Fibroblast of the aortic adventitia (primary cell): ENCODE measurements at regions not wholly inside any gene's neighbourhood (a gene's known extent, or its start where the extent isn't known, plus 50 kb on each side); places are given as distances from the start of the nearest gene placed in this dataset.

Source experiments
- DNase-seq: peaks from one replicate; pipeline ENCODE4 v3.0.0-alpha.2; 2010; ENCODE audit warnings: low read depth
- H3K4me3 ChIP-seq: 2 replicates; pipeline ENCODE4 v1.5.1; 2011; ENCODE audit warnings: low read depth, mild to moderate bottlenecking, control low read depth, low read length, moderate library complexity
- TF ChIP-seq, protein P1 (sequence below): IDR thresholded peaks from 2 replicates; pipeline ENCODE4 v1.5.1; 2011; ENCODE audit warnings: mild to moderate bottlenecking, low read length, control low read depth, inconsistent platforms; ENCODE audit not compliant: insufficient read depth

- DNase-seq = no peak
- H3K4me3 ChIP-seq = no peak overlapping the region
- TF ChIP-seq, protein P1, sequence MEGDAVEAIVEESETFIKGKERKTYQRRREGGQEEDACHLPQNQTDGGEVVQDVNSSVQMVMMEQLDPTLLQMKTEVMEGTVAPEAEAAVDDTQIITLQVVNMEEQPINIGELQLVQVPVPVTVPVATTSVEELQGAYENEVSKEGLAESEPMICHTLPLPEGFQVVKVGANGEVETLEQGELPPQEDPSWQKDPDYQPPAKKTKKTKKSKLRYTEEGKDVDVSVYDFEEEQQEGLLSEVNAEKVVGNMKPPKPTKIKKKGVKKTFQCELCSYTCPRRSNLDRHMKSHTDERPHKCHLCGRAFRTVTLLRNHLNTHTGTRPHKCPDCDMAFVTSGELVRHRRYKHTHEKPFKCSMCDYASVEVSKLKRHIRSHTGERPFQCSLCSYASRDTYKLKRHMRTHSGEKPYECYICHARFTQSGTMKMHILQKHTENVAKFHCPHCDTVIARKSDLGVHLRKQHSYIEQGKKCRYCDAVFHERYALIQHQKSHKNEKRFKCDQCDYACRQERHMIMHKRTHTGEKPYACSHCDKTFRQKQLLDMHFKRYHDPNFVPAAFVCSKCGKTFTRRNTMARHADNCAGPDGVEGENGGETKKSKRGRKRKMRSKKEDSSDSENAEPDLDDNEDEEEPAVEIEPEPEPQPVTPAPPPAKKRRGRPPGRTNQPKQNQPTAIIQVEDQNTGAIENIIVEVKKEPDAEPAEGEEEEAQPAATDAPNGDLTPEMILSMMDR = no peak
Measured at GRCh38 chr22:49034836-49035817, 792.5 kb downstream of the BRD1 start.

DNA sequence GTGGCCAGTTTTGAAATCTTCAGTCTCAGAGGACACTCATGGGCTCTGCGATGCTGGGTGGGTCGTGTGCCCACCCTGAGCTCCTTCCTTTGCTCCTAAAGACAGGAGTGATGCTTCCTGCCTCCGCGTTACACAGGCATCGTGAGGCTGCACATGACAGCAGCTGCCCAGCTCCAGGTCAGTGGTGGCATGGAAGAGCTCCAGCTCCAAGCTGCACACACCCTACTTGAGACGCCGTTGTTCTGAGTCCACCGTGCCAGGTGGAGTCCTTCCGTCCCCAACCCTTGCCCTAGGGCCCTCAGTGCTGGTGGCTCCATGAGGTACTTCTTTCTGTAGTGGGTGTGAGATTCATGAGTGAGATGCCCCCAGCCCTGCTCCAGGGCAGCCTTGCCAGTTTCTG, 794.1 kb downstream of the BRD1 start:
- TF ChIP-seq, protein P1 = no peak
- H3K4me3 ChIP-seq = no peak overlapping the region
- no peak for DNase-seq

DNA sequence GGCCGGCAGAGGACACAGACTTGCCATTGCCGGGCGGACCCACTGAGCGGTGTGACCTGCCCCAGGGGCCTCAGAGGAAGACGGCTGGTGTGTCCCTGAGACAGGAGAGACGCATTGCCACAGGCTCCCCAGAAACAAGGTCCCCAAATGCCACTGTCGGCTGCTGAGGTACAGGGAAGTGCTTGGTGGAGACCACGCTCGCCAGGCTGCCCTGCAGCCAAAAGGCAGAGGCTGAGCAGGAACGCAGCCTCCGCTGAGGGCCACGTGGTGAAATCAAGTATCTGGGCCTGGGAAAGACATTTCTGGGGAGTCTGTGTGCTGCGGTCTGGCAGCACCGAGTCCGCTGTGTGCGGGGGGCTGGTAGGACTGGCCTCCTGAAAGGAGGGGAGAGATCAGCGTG, 794.9 kb downstream of the BRD1 start:
- no peak overlapping the region for H3K4me3 ChIP-seq
- no peak for DNase-seq
- TF ChIP-seq, protein P1 = no peak

DNA sequence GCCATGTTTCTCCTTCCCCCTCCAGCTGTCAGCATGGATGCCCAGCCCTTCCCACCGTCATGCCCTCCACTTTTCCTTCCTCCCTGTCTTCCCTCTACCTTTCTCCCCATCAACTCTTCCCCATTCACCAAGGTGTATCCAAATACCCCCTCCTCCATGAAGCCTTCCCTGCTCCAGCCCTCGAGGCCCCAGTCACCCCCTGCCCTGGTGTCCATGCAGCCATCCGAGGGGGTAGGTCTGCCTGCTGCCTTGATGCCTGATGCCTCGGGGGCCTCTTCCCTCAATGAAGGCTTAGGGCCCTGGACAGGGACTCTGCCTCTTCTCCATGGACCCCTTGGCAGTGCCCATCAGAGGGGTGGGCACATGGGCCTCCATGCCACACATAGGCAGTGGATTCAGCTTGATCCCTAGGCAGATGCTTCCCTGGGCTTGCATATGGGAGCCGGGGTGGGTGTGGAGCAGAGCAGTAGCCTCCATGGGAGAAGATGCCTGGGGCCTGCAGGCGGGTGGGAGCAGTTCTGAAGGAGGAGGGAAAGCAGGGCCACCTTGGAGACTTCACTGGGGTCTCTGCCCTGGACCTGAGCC, 795.8 kb downstream of the BRD1 start:
- DNase-seq = no peak
- TF ChIP-seq, protein P1 = no peak
- H3K4me3 ChIP-seq = no peak overlapping the region

DNA sequence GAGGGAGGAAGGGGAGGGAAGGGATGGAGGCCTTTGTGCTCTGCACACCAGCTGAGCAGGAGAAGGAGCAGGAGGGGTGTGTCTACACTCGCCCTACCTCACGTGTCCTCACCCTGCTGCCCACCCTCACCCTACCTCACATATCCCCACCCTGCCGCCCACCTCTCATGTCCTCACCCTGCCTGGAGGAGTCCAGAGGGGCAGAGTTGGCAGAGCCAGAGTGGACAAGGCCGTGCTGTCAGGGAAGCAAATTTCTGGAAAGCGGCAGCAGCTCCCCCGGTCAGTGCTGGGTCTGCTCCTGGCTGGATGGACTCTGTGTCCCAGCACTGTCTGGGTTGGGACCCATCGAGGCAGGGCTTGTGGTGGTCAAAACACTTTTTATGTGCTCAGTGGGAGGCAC, 799.6 kb downstream of the BRD1 start:
- DNase-seq = no peak
- H3K4me3 ChIP-seq = no peak overlapping the region
- TF ChIP-seq, protein P1 = no peak

- no peak for DNase-seq
- TF ChIP-seq, protein P1 = no peak
- H3K4me3 ChIP-seq = no peak overlapping the region
Measured at GRCh38 chr22:49027368-49027670, 800.4 kb downstream of the BRD1 start.
